H9 (cell line): ENCODE measurements at regions not wholly inside any gene's neighbourhood (a gene's known extent, or its start where the extent isn't known, plus 50 kb on each side); places are given as distances from the start of the nearest gene placed in this dataset.

Experiments
- DNase-seq: peaks from one replicate; pipeline ENCODE4 v3.0.0-alpha.2; 2017
- H2AFZ ChIP-seq: one replicate; pipeline ENCODE4 v1.6.1; 2013; ENCODE audit warnings: mild to moderate bottlenecking, low read length, control low read depth, moderate library complexity
- H2AK5ac ChIP-seq: 2 replicates; pipeline ENCODE4 v1.6.1; 2013; ENCODE audit warnings: low read length, control low read depth, mixed read lengths; ENCODE audit not compliant: insufficient read length
- H2BK120ac ChIP-seq: one replicate; pipeline ENCODE4 v1.6.1; 2013; ENCODE audit warnings: low read depth, mild to moderate bottlenecking, low read length, control low read depth, inconsistent platforms; ENCODE audit not compliant: poor library complexity, severe bottlenecking
- H2BK12ac ChIP-seq: 2 replicates; pipeline ENCODE4 v1.6.1; 2013; ENCODE audit warnings: low read length, control low read depth, mixed read lengths, low read depth; ENCODE audit not compliant: insufficient read length
- H2BK15ac ChIP-seq: 2 replicates; pipeline ENCODE4 v1.6.1; 2013; ENCODE audit warnings: low read depth, low read length, control low read depth
- H2BK20ac ChIP-seq: one replicate; pipeline ENCODE4 v1.6.1; 2013; ENCODE audit warnings: low read depth, mild to moderate bottlenecking, low read length, control low read depth, inconsistent platforms; ENCODE audit not compliant: poor library complexity, severe bottlenecking
- H2BK5ac ChIP-seq: 2 replicates; pipeline ENCODE4 v1.6.1; 2013; ENCODE audit warnings: low read length, control low read depth, mixed read lengths; ENCODE audit not compliant: insufficient read length
- H3K14ac ChIP-seq: 2 replicates; pipeline ENCODE4 v1.6.1; 2013; ENCODE audit warnings: low read length, control low read depth; ENCODE audit not compliant: insufficient read depth
- H3K18ac ChIP-seq: 2 replicates; pipeline ENCODE4 v1.6.1; 2013; ENCODE audit warnings: low read depth, mild to moderate bottlenecking, mixed read lengths, low read length, control low read depth; ENCODE audit not compliant: insufficient read length
- H3K23ac ChIP-seq: 2 replicates; pipeline ENCODE4 v1.6.1; 2013; ENCODE audit warnings: low read length, control low read depth, mixed read lengths, low read depth; ENCODE audit not compliant: insufficient read length
- H3K23me2 ChIP-seq: 2 replicates; pipeline ENCODE4 v1.6.1; 2013; ENCODE audit warnings: low read depth, mild to moderate bottlenecking, mixed read lengths, low read length, control low read depth; ENCODE audit not compliant: insufficient read length, poor library complexity, severe bottlenecking
- H3K27ac ChIP-seq: 2 replicates; pipeline ENCODE4 v1.5.1; 2013; ENCODE audit warnings: low read length, control low read depth, mixed read lengths, low read depth; ENCODE audit not compliant: insufficient read length
- H3K27me3 ChIP-seq: 2 replicates; pipeline ENCODE4 v1.6.1; 2013; ENCODE audit warnings: low read length, control low read depth, inconsistent platforms; ENCODE audit not compliant: insufficient read depth
- H3K4ac ChIP-seq: 2 replicates; pipeline ENCODE4 v1.6.1; 2013; ENCODE audit warnings: low read depth, mild to moderate bottlenecking, control low read depth, inconsistent platforms, low read length, moderate library complexity
- H3K4me1 ChIP-seq: 2 replicates; pipeline ENCODE4 v1.6.1; 2013; ENCODE audit warnings: low read length, control low read depth, inconsistent platforms; ENCODE audit not compliant: insufficient read depth
- H3K4me2 ChIP-seq: 2 replicates; pipeline ENCODE4 v1.6.1; 2013; ENCODE audit warnings: low read length, control low read depth, mixed read lengths; ENCODE audit not compliant: insufficient read length, insufficient read depth
- H3K56ac ChIP-seq: 2 replicates; pipeline ENCODE4 v1.6.1; 2013; ENCODE audit warnings: low read depth, mild to moderate bottlenecking, mixed read lengths, low read length, control low read depth; ENCODE audit not compliant: insufficient read length
- H3K79me1 ChIP-seq: 2 replicates; pipeline ENCODE4 v1.6.1; 2013; ENCODE audit warnings: low read depth, mild to moderate bottlenecking, moderate library complexity, low read length, control low read depth, inconsistent platforms; ENCODE audit not compliant: insufficient read depth, poor library complexity, severe bottlenecking
- H3K79me2 ChIP-seq: 2 replicates; pipeline ENCODE4 v1.6.1; 2013; ENCODE audit warnings: low read length, control low read depth, inconsistent platforms; ENCODE audit not compliant: insufficient read depth
- H3K9ac ChIP-seq: 2 replicates; pipeline ENCODE4 v1.6.1; 2013; ENCODE audit warnings: low read length, control low read depth, mixed read lengths; ENCODE audit not compliant: insufficient read length; ENCODE audit errors: extremely low read depth
- H3K9me3 ChIP-seq: one replicate; pipeline ENCODE4 v1.6.1; 2013; ENCODE audit warnings: low read depth, low read length, inconsistent platforms; ENCODE audit not compliant: control insufficient read depth
- H3T11ph ChIP-seq: one replicate; pipeline ENCODE4 v1.6.1; 2013; ENCODE audit warnings: mild to moderate bottlenecking, low read length, control low read depth, inconsistent platforms
- H4K20me1 ChIP-seq: one replicate; pipeline ENCODE4 v1.6.1; 2013; ENCODE audit not compliant: control insufficient read depth, insufficient read length, insufficient read depth
- H4K5ac ChIP-seq: 2 replicates; pipeline ENCODE4 v1.6.1; 2013; ENCODE audit warnings: low read depth, mild to moderate bottlenecking, mixed read lengths, low read length, control low read depth; ENCODE audit not compliant: insufficient read length
- H4K8ac ChIP-seq: replicated peaks from 2 replicates; pipeline ENCODE4 v1.6.1; 2013; ENCODE audit warnings: low read length, control low read depth, mixed read lengths, low read depth; ENCODE audit not compliant: insufficient read length
- H4K91ac ChIP-seq: 2 replicates; pipeline ENCODE4 v1.6.1; 2013; ENCODE audit warnings: low read depth, mild to moderate bottlenecking, moderate library complexity, mixed read lengths, low read length, control low read depth; ENCODE audit not compliant: insufficient read length
- H3K27ac Mint-ChIP-seq, 3 experiments: 2 replicates in 2 of 3; 3 replicates in 1 of 3; pipeline ENCODE4 v1.8.0; 2020 to 2021; ENCODE audit warnings: mixed read lengths in 3 of 3, mild to moderate bottlenecking in 1 of 3, moderate library complexity in 1 of 3
- H3K27me3 Mint-ChIP-seq: 2 replicates; pipeline ENCODE4 v1.8.0; 2021; ENCODE audit warnings: low read depth, mild to moderate bottlenecking, moderate library complexity, mixed read lengths
- H3K36me3 Mint-ChIP-seq, 3 experiments: 2 replicates in 2 of 3; 3 replicates in 1 of 3; pipeline ENCODE4 v1.8.0; 2020 to 2021; ENCODE audit warnings: low read depth in 3 of 3, mixed read lengths in 3 of 3; ENCODE audit not compliant: insufficient read depth in 1 of 3
- H3K4me1 Mint-ChIP-seq, 2 experiments: 2 replicates each; pipeline ENCODE4 v1.8.0; 2020; ENCODE audit warnings: mixed read lengths in 2 of 2
- H3K4me3 Mint-ChIP-seq, 2 experiments: 2 replicates in 1 of 2; 3 replicates in 1 of 2; pipeline ENCODE4 v1.8.0; 2020 to 2021; ENCODE audit warnings: mild to moderate bottlenecking in 2 of 2, mixed read lengths in 2 of 2, moderate library complexity in 1 of 2
- H3K9me3 Mint-ChIP-seq, 2 experiments: 2 replicates in 1 of 2; 3 replicates in 1 of 2; pipeline ENCODE4 v1.8.0; 2020; ENCODE audit warnings: mild to moderate bottlenecking in 2 of 2, mixed read lengths in 2 of 2, moderate library complexity in 1 of 2
- CTCF ChIP-seq: fragments of 200-600 bp; sonication (generic); conservative IDR thresholded peaks from 3 replicates; pipeline ENCODE4 v1.8.0; 2021; ENCODE audit warnings: antibody characterized with exemption, mild to moderate bottlenecking

- Histone ChIP-seq H4K20me1 (no peaks in the 10 kb centered on the region), H3K4me2 (no peak overlapping the region), H3K27ac (no peak overlapping the region), H4K5ac (no peak overlapping the region), H3K4me1 (no peaks in the 10 kb centered on the region), H3K9me3 (no peaks in the 10 kb centered on the region), H2AK5ac (no peak overlapping the region), H4K8ac (no peak overlapping the region), H3K27me3 (no peaks in the 10 kb centered on the region), H3K23ac (no peak overlapping the region), H2BK120ac (no peak overlapping the region), H3K56ac (no peak overlapping the region), H2BK12ac (no peak overlapping the region), H2BK15ac (no peak overlapping the region), H3K79me2 (no peaks in the 10 kb centered on the region), H2BK20ac (no peak overlapping the region), H3T11ph (no peak overlapping the region), H2BK5ac (no peak overlapping the region), H3K79me1 (no peaks in the 10 kb centered on the region), H3K18ac (no peak overlapping the region), H4K91ac (no peak overlapping the region), H3K9ac (no peak overlapping the region), H3K23me2 (peaks cover 3% of the 10 kb centered on the region), H3K14ac (no peak overlapping the region), H3K4ac (no peak overlapping the region), H2AFZ (no peak overlapping the region)
- H3K4me1 Mint-ChIP-seq, result 0 out of 4 replicates have a peak, but pooled peaks cover 0 to 2% of the 10 kb centered on the region in 2 experiments
- H3K36me3 Mint-ChIP-seq, result no peaks in the 10 kb centered on the region
- no peak for DNase-seq
- no peak overlapping the region for H3K4me3 Mint-ChIP-seq
- no peaks in the 10 kb centered on the region for H3K27me3 Mint-ChIP-seq
- H3K27ac Mint-ChIP-seq, result no peak overlapping the region
- no peak for TF ChIP-seq CTCF
- no peaks in the 10 kb centered on the region for H3K9me3 Mint-ChIP-seq
These were observed 342.9 kb upstream of the PPP2R3A start for GRCh38 chr3:135622656-135623055.
